HG02970 (cell line): ENCODE measurements at regions not wholly inside any gene's neighbourhood (a gene's known extent, or its start where the extent isn't known, plus 50 kb on each side); places are given as distances from the start of the nearest gene placed in this dataset.
"Not testable (repeated sequence)": the region's sequence is repeated elsewhere in the genome, so short reads cannot be mapped to it uniquely, and the experiment has no call there.

ENCODE experiments used
- ATAC-seq: cut with Tn5 transposase; IDR thresholded peaks from one replicate; pipeline ENCODE4 v1.9.1; 2021; ENCODE audit warnings: mild to moderate bottlenecking, moderate library complexity, moderate number of reproducible peaks; ENCODE audit not compliant: unreplicated experiment, low FRiP score

DNA sequence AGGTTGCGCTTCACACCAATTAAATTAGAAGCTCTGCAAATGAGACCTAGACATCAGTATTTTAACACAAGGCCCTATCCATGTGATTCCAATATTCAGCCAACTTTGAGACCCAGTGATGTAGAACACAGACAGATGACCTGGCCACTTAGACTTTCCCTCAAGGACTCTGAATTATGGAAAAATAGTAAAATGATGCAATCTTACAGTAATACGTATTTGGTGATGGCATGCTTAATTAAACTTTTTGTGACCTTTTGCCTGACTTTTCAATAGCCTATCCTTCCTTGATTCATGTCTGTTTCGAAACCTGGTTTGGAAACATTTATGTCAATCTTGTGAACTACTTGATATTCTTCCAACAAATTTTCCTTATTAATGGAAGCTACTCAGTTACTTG is 521.2 kb downstream of the KCNA4 start:
- ATAC-seq = no peak

DNA sequence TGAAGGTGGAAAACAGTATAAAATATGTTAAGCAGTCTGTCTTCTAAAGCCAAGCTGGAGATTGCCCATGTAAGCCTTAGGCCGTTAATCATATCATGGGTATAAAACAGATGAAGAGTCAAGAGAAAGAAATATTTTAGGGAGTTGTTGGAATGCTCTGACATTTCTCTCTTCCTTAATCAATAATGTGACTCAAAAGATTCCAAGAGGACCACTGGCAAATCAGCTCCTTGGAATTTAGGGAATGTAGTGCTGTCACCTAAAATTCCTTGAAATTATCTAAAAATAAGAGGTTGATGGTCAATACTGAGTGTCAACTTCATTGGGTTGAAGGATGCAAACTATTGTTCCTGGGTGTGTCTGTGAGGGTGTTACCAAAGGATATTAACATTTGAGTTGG is 525.9 kb downstream of the KCNA4 start:
- ATAC-seq = no peak

DNA sequence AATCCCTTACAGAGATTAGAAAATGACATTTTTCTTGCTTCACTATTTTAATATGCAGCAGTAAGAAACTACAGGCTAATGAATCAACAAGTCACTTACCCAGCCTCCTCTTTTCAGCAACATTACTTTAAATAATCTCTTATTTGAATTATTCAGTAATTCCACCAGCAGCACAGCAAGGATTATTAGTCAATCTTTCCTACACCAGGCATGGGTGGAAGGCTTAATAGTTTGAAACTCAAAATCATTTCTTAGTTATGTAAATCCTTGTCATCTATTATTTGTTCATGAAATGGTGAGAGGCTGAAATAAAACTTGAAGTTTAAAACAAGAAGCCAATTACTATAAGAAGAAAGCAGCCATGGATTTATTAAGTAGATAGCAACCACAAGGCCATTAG is 530.5 kb downstream of the KCNA4 start:
- no peak for ATAC-seq

GRCh38 chr11:29485641-29486040 is 531.2 kb downstream of the KCNA4 start:
- ATAC-seq = no peak

DNA sequence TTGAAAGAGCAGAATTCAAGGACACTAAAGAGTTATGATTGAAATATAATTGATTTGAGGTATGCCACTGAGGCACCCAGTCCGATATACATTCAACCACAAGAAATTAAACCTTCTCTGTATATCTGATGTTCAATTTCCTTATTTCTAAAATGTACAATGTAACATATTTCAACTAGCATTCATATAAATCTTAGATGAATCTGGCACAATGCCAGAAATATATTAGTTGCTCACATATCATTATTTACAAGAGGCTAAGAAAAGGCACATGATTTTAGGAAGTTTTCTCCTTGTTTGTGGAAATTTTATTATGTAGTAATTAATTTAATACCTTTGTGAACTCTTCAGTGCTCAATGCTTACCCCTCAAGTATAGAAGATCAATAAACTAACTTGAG is 532.3 kb downstream of the KCNA4 start:
- no peak for ATAC-seq

DNA sequence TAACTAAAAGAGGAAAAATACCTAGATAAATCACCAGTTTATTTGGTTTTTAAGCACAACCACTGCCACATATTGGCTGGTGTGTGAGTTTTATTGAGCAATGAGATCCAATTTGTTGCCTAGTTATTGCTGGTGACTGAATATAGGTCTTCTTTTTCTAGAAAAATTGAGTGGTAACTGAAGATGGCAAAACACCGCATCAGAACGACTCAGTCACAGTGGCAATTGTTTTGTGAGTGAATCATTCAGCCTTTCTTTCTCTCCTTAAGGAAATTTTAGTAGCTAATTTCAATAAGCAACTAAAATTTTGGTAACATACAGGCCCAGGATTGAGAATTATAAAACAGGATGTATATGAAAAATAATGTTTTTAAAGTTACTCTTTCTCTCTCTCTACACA is 533.0 kb downstream of the KCNA4 start:
- ATAC-seq = no peak

DNA sequence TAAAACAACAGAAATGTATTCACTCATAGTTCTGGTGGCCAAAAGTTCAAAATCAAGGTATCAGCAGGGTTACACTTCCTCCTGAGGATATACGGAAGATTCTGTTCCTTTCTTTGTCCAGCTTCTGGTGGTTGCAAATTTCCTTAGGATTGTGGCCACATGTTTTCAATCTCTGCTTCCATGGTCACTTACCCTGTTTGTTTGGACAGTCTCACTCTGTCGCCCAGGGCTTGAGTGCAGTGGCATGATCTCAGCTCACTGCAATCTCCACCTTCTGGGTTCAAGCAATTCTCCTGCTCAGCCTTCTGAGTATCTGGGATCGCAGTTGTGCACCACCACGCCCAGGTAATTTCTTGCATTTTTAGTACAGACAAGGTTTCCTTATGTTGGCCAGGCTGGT is 534.3 kb downstream of the KCNA4 start:
- no peak for ATAC-seq

DNA sequence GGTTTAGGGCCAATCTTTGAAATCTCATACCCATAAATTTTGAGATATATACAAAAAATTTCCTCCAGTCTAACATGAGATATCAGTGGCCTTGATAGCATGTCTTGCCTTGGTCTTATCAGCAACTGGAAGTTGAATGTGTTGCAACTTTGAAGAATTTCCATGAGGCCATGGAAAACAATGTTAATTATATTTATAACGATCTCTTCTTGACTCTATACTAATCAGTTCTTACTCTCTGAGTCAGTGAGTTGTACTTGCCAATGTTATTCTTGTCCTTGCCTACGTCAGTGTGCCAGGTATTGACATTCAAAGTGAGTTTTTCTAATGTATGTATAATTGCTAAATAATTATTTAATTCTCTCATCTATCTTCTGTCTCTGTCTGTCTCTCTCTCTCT is 535.1 kb downstream of the KCNA4 start:
- no peak for ATAC-seq

DNA sequence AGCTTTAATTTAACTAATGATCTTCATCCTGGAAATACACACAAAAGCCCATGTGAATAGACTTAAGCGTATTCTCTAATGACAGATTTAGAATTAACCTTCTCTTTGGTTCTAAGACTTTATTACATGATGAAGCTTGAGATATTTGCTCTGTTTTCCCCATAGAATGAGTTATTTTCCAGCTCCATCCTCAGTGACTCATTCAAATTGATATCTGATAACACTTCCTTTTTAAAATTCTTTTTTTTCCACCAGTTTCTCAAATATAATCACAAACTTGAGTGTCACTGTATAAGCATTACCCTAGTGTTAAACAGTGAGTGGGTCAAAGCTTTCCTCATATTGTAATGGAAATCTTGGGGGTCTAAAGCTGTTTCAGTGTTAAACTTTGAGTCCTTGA is 535.8 kb downstream of the KCNA4 start:
- no peak for ATAC-seq

- ATAC-seq = no peak
Measured at GRCh38 chr11:29458252-29458651, 558.6 kb downstream of the KCNA4 start.

- ATAC-seq = no peak
Measured at GRCh38 chr11:29452146-29452545, 564.7 kb downstream of the KCNA4 start.

GRCh38 chr11:29449281-29450074 is 567.4 kb downstream of the KCNA4 start:
- ATAC-seq = no peak

DNA sequence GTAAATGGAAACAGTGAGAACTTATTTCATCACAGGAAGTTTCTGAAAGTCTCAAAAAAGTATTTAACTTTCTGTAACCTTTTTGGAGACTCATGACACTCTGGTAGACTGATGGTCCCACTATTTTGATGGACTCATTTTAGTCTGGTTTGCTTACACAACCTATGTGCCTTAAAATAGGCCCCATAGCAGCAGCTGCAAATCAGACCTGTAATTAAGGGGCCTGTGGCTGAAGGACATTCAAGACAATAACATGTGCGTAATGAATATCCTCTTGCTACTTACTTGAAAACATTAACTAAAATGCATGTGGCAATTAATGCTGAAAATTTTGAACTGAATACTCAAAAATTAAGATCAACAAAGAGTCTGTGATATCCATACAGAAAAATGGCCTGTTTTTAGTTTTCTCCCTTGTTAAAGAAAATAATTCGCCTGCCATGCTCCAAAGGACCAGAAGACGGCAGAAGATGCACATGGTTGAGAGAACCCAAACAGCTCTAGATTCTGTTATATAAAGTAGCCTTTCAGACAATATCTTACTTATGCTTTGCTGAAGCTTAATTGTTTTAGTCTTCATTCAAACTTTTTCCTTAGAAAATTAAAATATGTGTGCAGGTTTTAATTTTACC is 568.5 kb downstream of the KCNA4 start:
- ATAC-seq = no peak

DNA sequence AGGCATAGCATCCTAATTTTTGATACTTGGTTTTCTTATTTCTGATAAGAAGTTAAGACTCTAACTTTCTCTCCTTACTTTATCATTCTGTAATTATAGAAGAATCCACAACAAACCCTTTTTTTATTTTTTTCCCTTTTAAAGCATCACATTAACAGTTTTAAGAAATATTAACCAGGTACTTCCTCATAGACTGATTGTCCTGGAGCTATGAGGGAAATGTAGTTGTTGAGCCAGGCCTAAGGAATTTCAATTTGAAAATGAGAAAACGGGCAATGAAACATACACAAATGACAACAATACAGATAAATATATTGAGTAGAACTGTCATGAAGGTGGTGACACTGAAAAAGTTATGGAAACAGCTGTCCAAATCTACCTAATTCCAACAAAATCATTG is 569.0 kb downstream of the KCNA4 start:
- ATAC-seq = no peak

GRCh38 chr11:29446132-29446531 is 570.7 kb downstream of the KCNA4 start:
- ATAC-seq = no peak

DNA sequence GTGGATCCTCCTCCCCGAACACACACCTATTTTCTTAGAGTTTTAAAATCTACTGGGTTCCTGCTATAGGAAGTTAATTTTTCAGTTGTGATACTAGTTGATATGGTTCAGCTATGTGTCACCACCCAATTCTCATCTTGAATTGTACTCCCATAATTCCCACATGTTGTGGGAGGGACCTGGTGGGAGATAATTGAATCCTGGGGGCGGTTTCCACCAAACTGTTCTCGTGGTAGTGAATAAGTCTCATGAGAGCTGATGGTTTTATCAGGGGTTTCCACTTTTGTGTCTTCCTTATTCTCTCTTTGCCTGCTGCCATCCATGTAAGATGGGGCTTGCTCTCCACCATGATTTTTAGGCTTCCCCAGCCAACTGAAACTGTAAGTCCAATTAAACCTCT is 571.6 kb downstream of the KCNA4 start:
- ATAC-seq = not testable (repeated sequence)

GRCh38 chr11:29438815-29439214 is 578.0 kb downstream of the KCNA4 start:
- no peak for ATAC-seq

GRCh38 chr11:29435421-29435820 is 581.4 kb downstream of the KCNA4 start:
- ATAC-seq = no peak

GRCh38 chr11:29432719-29433325 is 584.0 kb downstream of the KCNA4 start:
- ATAC-seq = no peak

- ATAC-seq = no peak
Measured at GRCh38 chr11:29405305-29405704, 611.5 kb downstream of the KCNA4 start.

DNA sequence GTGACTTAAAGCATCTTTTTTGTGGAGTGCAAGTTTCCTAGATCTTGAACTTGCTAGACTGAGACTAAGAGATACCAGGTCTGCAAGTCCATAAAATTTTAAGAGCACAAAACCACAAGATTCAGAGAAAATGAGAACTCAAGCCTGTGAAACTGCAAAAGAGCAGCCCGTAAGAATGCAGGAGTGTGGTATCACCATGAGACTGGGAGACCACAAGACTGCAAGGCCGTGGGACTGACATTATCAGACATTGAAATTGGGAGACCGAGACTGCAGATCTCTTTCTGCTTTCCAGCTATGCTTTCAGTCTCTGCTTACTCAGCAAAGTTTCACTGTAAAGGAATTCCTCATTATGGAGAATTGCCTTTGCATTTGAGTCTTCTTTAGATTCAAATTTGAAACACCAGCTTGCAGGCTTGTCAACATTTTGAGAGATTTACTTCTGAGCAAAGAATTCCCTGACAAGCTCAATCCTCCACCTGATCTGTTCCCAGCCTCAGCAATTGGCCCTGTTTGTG is 621.2 kb downstream of the KCNA4 start:
- no peak for ATAC-seq

DNA sequence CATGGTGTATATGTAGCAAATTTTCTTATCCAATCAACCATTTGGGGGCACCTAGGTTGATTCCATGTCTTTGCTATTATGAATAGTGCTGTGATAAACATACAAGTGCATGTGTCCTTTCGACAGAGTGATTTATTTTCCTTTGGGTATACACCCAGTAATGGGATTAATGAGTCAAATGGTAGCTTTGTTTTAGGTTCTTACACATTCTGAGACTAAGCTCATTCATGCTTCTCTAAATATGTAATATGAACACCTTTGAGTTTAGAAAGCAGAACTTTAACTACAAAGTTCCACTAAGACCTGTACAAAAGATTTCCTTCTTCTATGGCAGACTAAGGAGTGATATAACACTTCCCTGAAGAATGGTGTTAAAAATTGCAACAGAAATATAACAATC is 627.0 kb downstream of the KCNA4 start:
- ATAC-seq = no peak
